ENCODE measurements at regions not wholly inside any gene's neighbourhood (a gene's known extent, or its start where the extent isn't known, plus 50 kb on each side); places are given as distances from the start of the nearest gene placed in this dataset.

DNA sequence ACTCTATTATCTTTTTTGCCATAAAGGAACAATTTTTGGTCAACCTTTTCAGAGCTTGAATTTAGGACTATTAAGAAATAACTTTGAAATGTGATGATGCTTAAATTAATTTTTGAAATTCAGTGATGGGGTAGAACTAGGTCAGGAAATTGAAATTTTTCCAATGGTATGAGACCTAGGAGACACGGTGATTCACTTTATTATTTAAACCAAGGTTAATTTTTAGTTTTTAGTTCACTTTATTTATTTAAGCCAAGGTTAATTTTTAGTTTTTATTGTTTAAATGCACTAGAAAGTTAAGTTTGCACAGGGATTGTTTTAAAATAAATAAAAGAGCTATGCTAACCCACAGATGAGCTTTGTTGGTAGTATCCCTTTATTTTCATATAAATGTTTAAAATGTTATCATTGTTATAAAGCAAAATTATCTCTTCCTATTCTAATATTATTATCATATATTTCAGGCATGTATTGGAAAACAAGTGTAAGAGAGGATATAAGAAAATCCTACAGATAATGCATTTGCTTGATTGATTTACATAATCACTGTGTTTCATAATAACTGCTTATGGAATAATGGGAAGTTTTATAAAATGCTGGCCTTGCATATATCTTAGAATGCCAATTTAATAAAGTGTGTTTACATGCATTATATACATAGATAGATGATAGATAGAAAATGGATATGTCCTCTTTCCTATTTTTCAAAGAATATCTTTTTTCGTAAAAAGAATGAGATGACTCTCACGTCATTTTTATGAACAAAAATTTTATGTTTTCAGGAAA, 163.6 kb downstream of the HGF start:
- DNase-seq = no peak

DNA sequence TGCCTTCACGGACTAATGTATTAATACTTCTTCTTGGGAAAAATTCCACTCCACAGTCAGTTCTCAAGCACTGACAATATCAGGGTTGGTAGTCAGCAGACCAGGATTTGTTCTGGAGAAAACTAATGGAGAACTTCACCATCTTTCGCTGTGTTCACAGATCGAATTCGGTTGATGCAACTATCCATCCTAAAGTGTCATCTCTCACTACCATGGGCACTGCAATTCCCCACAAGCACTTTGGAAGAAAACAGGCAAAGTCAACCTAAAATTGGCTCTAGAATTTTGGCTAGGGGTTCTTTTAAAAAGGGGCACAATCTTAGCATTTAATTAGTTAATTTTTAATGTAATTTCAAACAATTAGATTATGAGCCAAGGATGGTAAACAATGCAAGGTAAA, 164.4 kb downstream of the HGF start:
- no peak for DNase-seq

DNA sequence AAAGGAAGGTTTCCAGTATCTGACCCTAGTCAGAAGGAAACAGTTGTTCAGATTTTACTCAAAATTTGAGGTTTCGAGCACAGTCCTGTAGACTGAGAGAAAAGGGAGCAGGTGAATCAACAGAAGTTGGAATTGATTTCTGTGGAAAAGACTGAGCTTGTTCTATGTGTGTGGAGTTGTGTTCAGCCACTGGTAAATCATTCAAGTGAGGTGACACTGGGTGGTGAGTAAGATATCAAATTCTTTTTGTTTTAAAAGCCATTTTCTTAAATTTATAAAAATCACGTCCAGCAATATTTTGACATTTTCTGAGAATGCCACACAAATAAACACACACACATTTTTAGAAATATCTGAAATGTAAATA, 165.1 kb downstream of the HGF start:
- DNase-seq = no peak

DNA sequence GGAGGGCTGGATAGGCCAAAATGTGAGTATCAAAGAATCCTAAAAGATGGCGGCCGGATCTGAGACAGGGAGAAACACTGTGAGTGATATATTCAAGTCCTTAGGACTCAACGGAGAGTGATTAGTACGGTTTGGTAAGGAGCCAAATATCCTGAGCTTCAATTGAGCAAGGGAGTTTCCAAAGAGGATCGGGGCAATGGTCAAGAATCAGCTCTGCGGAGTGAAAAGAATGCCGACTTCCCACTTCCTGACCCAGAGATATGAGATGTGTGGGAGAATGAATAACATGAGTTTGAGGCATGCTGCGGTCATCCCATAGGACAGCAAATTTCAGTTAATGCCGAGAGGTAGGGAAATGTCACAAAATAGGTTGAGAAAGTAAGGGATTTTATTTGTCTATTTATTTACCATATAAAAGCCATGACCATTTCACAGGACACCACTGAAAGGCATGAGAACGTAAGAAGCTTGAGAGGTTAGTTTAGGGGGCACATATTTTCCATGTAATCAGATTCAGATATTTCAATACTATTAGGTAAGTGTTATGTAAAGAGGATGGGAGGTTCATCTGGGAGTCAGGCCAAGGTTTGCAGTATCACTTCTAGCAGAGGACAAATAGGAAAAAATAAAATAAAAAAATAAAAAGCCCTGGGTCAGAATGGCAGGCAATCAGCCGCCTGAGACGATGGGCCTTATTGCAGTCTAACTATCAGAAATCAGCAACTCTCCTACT, 165.6 kb downstream of the HGF start:
- DNase-seq = no peak

DNA sequence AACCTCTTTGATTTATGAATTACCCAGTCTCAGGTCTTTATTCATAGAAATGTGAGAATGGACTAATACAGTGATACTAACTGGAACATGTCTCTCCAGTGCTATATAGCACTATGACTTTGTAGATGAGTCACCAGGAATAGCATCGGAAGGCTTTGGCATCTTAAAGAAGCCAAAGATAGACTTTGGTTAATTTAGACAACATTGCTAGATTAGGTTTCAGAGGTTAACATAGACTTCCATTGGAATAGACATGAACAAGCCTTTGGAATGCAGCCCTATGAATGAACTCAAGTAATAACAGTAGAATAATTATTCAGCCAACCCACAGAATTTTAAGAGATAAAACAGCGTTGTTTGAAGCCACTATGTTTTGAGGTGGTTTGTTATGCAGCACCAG, 169.2 kb downstream of the HGF start:
- no peak for DNase-seq

DNA sequence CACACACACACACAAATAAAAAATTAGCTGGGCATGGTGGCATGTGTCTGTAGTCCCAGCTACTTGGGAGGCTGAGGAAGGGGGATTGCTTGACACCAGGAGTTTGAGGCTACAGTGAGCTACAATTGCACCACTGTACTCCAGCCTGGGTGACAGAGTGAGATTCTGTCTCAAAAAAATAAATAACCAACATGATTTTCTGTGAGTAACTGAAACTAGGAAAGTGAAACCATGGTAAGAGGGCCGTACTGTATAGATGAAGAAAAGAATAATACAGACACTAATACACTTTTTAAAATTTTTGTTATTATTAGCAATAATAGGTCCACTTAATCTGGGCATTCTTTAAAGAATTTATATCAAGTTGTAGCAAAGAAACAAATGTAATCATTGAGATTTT, 170.9 kb downstream of the HGF start:
- no peak for DNase-seq

DNA sequence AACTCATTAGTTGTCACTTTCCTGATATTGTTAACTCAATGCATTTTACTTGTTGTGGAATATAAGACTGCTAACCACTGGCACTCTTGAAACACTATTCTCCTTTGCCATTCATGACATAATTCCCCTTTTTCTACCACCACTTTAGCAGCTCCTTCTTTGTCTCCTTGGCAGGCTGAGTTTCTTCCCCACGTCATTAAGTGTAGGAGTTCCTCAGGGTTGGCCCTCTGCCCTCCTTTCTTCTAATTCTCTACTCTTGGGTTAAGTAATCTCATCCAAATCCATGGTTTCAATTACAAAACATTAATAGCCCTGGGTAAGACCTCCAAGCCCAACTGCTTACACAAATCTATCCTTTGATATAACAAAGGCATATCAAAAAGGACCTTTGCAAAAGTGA, 175.1 kb downstream of the HGF start:
- no peak for DNase-seq

DNA sequence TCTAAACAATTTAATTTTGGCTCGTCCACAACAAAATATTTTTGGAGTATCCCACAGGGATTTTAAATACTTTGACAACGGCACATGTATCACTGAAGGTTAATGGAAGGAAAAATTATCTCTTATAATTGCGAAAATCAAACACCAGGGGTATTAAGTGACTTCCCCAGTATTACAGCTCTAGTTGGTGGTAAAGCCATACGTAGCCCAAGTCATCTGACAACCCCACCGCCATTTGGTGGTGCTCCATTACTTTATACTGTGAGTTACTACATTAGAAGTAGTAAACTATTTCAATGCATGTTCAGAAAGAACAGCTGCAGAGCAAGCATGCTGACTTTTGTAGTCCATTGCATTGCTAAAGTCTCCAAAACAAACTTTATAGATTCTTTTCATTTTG, 179.7 kb downstream of the HGF start:
- no peak for DNase-seq

DNA sequence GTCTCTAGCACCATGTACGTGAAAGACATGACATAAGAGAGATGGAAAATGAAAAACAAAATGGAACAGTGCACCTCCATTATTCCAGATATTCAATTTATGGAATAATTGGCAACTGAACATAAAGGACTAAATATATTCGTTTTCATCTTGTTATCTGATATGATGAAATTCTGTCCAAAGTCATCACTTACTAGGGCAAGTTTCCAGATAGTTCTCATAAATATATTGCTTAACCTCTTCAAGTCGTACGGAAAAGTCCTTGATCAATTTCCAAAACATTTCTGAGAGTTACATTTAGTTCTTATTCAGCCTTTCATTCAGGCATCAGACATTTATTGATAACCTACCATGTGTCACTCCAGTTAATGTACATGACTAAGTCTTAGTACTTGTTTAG, 185.2 kb downstream of the HGF start:
- DNase-seq = no peak

DNA sequence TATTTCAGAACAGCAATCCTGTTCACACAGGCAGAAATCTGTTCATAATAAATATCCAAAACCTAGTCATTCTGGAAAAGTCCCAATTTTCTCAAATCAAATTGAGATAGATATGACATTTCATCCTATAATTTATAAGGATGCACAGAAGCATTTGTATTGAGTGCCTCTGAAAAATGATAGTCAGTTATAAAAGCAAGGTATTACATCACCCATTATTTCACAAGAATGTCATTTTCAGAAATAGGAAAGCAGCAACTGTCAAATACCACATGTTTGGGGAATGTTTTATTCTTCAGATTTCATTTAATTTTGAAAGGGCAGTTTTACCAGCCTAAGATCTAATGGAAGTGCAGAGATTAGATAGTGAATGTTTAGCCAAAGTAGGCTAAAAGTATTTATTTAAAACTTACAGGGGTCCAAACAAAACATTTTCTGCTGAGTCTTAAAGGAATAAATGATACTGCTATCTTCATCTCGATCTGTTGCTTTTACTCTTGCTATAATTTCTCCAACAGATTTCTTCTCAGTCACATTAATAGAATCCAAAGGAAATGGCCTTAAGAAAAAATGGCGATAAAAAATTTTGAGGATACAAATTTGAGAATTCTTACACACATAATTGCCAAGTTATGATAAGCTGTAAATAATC, 185.8 kb downstream of the HGF start:
- no peak for DNase-seq

DNA sequence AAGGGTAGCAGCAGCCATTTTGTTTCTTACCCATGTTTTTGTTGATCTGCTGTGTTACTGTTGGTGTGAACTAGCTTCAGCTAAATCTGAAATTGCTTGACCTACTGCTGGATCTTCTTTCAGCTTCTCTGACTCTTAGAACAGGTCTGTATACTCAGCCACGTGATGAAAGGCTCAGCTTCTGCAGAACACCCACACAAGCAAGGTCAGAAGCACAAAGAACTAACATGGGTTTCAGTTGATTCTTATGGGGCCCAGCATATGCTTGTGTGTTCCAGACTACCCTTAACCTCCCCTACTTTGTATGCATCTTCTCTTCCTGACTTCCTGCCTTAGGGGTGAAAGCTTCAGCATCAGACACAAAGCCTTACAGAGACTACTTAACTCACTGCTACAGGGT, 186.8 kb downstream of the HGF start:
- DNase-seq = no peak

DNA sequence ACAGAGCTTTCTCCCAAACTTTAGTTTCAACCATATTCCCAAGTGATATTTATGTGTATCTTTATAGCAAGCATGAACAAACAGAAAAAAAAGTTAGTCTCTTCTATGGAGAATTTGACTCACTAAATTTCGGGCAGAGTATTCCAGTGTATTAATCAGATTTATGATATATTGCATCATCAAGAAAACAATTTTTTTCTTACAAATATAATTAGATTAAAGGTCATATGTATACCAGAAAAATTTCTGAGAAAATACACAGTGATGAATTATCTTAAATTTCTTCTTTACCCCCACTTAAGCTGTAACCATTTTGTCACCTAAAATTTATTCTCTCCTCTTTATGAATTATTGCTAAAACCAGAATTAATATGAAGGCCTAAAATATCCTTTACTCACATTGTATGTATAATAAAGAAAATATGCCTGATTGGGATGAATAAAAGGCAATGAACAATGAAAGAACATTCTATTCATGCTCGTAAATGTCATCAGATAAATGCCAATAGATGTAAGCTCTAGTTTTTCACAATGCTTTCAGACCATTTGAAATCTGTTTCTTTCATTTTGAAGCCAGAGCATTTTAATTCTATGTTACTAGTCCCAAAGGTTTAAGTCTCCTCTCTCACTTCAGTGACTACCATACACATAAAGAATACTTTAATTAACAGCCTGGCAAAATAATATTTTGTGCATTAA, 192.1 kb downstream of the HGF start:
- DNase-seq = no peak

DNA sequence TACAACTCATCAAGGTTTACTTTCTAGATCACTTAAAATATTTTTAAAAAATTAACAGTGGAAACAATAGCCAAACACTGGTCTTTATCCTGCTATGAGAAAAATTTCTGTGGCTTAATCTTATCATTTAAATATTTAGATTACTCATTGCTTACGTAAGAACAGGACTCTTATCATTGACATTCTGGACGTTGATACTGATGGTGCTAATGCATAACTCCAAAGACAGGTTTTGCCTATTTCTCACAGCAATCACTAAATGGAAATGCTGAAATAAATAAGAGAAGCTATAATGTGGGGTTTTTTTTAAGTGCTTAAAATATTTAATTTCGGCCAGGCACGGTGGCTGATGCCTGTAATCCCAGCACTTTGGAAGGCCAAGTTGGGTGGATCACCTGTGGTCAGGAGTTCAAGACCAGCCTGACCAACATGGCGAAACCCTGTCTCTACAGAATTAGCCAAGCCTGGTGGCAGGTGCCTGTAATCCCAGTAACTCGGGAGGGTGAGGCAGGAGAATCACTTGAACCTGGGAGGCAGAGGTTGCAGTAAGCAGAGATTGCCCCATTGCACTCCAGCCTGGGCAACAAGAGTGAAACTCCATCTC, 195.0 kb downstream of the HGF start:
- no peak for DNase-seq

DNA sequence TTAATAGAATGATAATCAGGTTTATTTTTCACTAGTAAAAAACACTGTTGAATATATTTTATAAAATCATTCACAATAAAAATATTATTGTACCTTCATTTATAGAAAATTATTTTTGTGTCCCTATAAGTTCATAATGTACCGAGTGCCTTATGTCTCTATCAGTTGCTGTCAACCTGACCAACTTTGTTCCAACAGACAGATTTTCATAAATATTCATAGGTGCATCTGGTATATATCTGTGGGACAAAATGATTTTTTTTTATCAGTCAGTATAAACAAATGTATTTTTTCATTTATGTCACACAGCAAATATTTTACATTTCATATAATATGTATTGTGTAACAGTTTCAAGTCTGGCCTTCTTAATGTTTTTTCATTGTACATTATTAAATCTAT, 195.9 kb downstream of the HGF start:
- no peak for DNase-seq

DNA sequence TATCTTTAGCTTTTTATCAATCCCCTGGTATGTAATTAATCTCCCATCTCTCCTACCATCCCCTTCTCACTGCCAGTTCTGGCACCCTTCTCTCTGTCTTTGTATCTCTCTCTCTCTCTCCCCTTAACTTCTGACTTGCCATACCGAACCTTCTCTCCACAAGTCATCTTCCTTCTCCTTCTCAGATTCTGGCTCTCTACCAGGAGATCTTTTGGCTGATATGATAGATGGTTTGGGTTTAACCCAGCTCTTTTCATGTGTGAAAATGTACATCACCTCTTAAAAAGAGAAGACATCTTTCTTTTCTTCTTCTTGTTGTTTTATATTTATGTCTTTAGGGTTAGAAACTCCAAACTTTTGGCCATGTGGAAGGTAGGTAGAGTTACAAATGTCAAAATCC, 196.7 kb downstream of the HGF start:
- no peak for DNase-seq

DNA sequence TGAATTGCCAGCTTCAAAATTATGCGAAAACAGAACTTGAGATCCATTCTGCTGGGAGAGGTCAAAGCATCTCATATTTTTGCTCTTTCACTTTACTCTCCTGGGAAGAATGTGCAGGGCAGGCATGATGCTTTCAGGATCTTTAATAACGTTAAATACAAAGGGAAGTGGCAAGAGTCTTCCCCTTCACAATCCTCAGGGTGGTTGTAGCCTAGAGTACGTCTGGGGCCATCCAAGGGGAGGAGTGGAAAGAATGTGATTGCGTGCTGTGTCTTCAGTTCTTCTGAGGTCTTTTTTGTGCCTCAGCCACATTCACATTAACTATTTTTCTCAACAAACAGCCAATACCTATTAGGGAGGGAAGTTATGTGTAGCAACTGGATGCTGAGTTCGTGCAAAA, 207.3 kb downstream of the HGF start:
- no peak for DNase-seq

DNA sequence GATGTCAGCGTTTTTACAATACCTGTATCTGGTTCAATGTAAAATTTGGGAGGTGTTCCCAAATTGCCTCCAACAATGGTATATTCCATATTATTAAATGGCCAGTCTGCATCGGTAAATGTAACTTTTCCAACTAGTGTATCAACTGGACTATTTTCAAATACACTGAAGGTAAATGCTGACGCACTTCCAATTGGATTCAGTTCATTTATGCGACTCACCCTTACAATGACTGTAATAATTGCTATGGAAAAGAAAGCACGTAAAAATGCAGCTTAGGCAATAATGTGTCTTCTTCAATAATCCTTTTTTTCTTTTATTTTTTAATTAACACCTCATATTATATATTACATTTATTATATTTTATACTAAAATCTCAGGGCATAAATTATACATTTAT, 209.1 kb downstream of the HGF start:
- DNase-seq = no peak

DNA sequence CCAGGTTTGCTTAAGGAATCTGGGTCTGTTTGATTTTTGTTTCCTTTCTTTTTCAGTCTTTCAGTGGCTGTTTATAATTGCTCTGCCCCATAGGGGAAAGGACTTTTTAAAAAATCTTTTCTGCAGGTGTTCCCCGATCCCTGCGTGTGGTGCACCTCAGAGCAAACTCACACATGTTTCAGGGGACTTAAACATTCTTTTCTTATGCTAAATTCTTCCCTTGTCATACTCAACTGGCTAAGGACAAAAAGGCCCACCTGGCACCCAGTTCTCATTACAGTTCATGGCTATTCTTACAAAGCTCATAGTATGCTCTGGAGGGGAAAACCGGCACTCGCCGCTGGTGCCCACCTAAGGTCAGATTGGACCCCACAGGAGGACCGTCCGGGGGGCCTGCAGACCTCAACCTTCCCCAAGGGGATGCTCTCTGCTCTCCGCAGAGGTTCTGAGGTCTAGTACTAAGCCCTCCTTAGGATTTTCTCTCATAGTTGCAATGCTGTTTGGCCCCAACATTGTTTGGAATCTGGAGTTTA, 220.3 kb downstream of the HGF start:
- no peak for DNase-seq

DNA sequence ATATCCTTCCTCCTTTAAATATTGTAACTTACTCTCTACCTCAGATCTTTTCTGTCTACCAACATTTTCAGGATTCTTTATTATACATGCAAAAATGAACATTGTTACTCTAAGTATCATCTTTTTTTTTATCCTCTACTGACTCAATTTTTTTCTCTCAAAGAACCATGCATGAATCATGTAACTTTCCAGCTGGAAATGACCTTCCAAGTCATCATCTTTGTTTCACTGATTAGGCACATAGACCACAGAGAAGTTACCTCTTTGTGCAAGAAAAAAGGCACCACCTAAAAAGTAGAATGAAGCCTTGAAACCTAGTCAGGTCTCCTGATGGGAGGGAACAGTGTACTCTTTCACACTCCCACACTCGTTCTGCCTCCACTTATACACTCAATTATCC, 234.9 kb downstream of the HGF start:
- DNase-seq = no peak

DNA sequence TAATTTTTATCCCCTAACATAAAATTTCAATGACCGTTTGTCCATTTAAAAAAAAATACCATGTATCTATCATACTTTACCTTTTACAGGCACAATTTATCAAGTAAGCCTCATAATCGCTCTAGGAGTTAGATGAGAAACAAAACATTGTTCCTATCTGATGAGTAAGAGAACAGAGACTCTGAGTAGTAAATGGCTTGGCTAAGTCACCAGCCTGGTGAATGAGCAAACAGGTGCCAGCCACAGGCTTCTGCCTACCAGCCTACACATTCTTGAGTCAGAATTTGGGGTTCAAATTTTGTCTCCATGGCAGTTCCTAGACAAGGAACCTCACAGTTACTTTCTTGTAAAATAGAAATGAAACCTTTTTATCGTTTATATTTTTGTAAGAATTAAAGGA, 235.4 kb downstream of the HGF start:
- no peak for DNase-seq

DNA sequence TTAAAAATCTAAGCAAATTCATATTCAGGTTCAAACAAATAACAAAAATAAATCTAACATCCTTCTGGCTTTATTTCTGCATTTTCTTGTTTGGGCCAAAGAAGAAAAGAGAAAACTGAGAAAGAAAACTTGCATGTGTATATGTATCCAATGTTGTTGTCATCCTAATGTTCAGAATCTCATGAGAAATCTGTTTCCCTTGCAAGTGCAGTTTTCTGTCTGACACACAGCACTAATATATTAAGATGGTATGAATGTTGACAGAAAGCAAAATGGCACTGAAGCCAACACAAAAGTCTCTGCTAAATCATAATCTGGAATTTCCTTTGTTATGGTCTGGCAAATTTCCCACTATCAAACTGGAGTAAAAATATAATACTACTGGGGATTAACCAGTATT, 235.9 kb downstream of the HGF start:
- DNase-seq = no peak

DNA sequence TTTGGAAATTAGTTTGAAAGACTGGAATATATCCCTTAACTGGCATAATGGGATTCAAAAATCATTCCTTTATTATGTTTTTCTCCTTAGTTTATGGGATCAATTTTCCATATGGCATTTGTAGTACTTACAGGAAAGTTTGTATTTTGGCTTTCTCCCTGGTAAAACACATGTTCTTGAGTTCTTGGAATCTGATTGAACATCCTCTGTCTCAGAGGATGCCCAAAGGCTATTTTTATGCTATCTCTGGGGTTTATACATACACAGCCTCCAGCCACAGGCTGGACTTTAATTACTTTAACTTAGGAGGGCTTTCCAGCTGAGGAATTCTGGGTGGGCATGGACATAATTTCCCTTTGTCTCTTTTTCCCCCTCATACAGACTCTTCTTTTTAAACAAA, 236.4 kb downstream of the HGF start:
- DNase-seq = no peak

DNA sequence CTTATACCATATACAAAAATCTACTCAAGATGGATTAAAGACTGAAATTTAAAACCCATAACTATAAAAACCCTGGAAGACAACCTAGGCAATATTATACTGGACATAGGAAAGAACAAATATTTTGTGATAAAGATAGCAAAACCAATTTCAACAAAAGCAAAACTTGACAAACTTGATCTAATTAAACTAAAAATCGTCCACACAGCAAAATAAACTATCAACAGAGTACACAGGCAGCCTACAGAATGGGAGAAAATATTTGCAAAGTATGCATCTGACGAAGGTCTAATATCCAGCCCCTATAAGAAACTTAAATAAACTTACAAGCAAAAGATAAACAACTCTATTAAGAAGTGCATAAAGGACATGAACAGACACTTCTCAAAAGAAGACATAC, 240.1 kb downstream of the HGF start:
- no peak for DNase-seq

All from DMS153 (cell line).